Neuronal stem cell (in vitro differentiated cells): ENCODE measurements at regions not wholly inside any gene's neighbourhood (a gene's known extent, or its start where the extent isn't known, plus 50 kb on each side); places are given as distances from the start of the nearest gene placed in this dataset.

Experiments used
- DNase-seq: peaks from one replicate; pipeline ENCODE4 v3.0.0-alpha.2; 2013; ENCODE audit warnings: low spot score
- H2AFZ ChIP-seq: one replicate; pipeline ENCODE4 v1.6.1; 2013; ENCODE audit warnings: mild to moderate bottlenecking, low read length, inconsistent platforms
- H2AK5ac ChIP-seq: 2 replicates; pipeline ENCODE4 v1.6.1; 2013; ENCODE audit warnings: low read depth, mild to moderate bottlenecking, inconsistent platforms, low read length, moderate library complexity, mixed read lengths
- H2BK120ac ChIP-seq: 2 replicates; pipeline ENCODE4 v1.6.1; 2013; ENCODE audit warnings: low read depth, mild to moderate bottlenecking, inconsistent platforms, low read length, moderate library complexity, mixed read lengths
- H2BK12ac ChIP-seq: one replicate; pipeline ENCODE4 v1.6.1; 2013; ENCODE audit warnings: low read length, inconsistent platforms
- H2BK15ac ChIP-seq: 2 replicates; pipeline ENCODE4 v1.6.1; 2013; ENCODE audit warnings: mild to moderate bottlenecking, low read length, inconsistent platforms, mixed read lengths
- H2BK5ac ChIP-seq: one replicate; pipeline ENCODE4 v1.6.1; 2013; ENCODE audit warnings: inconsistent platforms, mild to moderate bottlenecking, low read length, moderate library complexity
- H3K14ac ChIP-seq: one replicate; pipeline ENCODE4 v1.6.1; 2013; ENCODE audit warnings: low read length, inconsistent platforms
- H3K18ac ChIP-seq: 2 replicates; pipeline ENCODE4 v1.6.1; 2013; ENCODE audit warnings: low read length, inconsistent platforms
- H3K23ac ChIP-seq: 2 replicates; pipeline ENCODE4 v1.6.1; 2013; ENCODE audit warnings: low read depth, mild to moderate bottlenecking, mixed read lengths, low read length, inconsistent platforms; ENCODE audit not compliant: poor library complexity
- H3K27ac ChIP-seq: replicated peaks from 3 replicates; pipeline ENCODE4 v1.5.1; 2013; ENCODE audit warnings: low read length, inconsistent platforms
- H3K27me3 ChIP-seq, 3 experiments: 2 replicates each; pipeline ENCODE4 v1.6.1; 2013; ENCODE audit warnings: low read length in 3 of 3, mild to moderate bottlenecking in 2 of 3, inconsistent platforms in 1 of 3, low read depth in 1 of 3, mixed read lengths in 1 of 3, moderate library complexity in 1 of 3; ENCODE audit not compliant: control insufficient read depth in 3 of 3, insufficient read depth in 3 of 3
- H3K36me3 ChIP-seq, 2 donors: replicated peaks in 1 of 2; 2 replicates each; pipeline ENCODE4 v1.6.1; 2013; ENCODE audit warnings: low read length in 2 of 2; ENCODE audit not compliant: control insufficient read depth in 2 of 2, insufficient read depth in 2 of 2
- H3K4ac ChIP-seq: 2 replicates; pipeline ENCODE4 v1.6.1; 2013; ENCODE audit warnings: inconsistent platforms, mild to moderate bottlenecking, low read length, moderate library complexity
- H3K4me1 ChIP-seq, 2 donors: 1 replicate in 1 of 2; 2 replicates in 1 of 2; pipeline ENCODE4 v1.6.1; 2013; ENCODE audit warnings: low read length in 2 of 2, low read depth in 1 of 2; ENCODE audit not compliant: control insufficient read depth in 2 of 2, insufficient read depth in 1 of 2
- H3K4me2 ChIP-seq: one replicate; pipeline ENCODE4 v1.6.1; 2013; ENCODE audit warnings: mild to moderate bottlenecking, low read length, inconsistent platforms; ENCODE audit not compliant: insufficient read depth, poor library complexity, severe bottlenecking
- H3K4me3 ChIP-seq, 2 donors: 2 replicates each; pipeline ENCODE4 v1.5.1; 2013; ENCODE audit warnings: low read length in 2 of 2, mild to moderate bottlenecking in 2 of 2, inconsistent platforms in 1 of 2, moderate library complexity in 1 of 2
- H3K79me1 ChIP-seq: one replicate; pipeline ENCODE4 v1.6.1; 2013; ENCODE audit warnings: low read depth, mild to moderate bottlenecking, inconsistent platforms, low read length, moderate library complexity
- H3K9ac ChIP-seq: one replicate; pipeline ENCODE4 v1.6.1; 2013; ENCODE audit warnings: mild to moderate bottlenecking, low read depth, low read length, inconsistent platforms; ENCODE audit not compliant: poor library complexity
- H3K9me3 ChIP-seq, 2 donors: replicated peaks in 1 of 2; 2 replicates each; pipeline versions ENCODE3 to v1.6.1; 2013; ENCODE audit warnings: low read length in 2 of 2, mild to moderate bottlenecking in 2 of 2, inconsistent platforms in 1 of 2, low read depth in 1 of 2, mixed read lengths in 1 of 2, moderate library complexity in 1 of 2; ENCODE audit not compliant: control insufficient read depth in 2 of 2, insufficient read depth in 1 of 2
- H4K8ac ChIP-seq: one replicate; pipeline ENCODE4 v1.6.1; 2013; ENCODE audit warnings: low read depth, mild to moderate bottlenecking, inconsistent platforms, low read length, moderate library complexity
- H4K91ac ChIP-seq: one replicate; pipeline ENCODE4 v1.6.1; 2013; ENCODE audit warnings: low read length, low read depth, mild to moderate bottlenecking, inconsistent platforms; ENCODE audit not compliant: poor library complexity
- WGBS, 2 donors: extraction: QIAGEN DNeasy Blood & Tissue Kit; methylation state at CpG; one replicate each; pipeline ENCODE4 v1.1.7; 2013; ENCODE audit warnings: missing lambda C conversion rate in 2 of 2, mixed read lengths in 1 of 2; ENCODE audit not compliant: insufficient read length in 2 of 2, insufficient replicate concordance in 1 of 2; ENCODE audit errors: extremely low coverage in 2 of 2; 5-methylcytosine and 5-hydroxymethylcytosine counted together

DNA sequence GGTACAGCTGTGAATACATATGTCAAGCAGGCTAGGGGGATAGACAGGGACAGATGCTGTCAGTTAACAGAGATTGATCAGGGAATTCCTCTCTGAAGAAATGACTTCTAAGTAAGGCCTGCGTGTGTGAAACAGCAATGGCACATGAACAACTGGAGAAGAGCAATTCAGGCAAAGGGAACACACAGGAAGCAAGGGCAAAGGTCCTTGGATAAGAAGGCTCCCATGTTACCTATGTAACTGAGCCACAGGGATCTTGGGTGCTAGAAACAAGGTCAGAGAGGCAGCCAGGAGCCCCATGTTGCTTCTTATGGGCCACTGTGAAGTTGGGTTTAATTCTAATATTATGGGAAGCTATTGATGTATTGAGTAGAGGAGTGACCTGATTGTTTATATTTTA is 373.7 kb upstream of the ACVR2A start:
- Histone ChIP-seq H4K91ac (no peak overlapping the region), H3K27ac (no peak overlapping the region), H3K4me2 (no peak overlapping the region), H3K4me3 (no peak overlapping the region), H3K14ac (no peak overlapping the region), H2BK5ac (no peak overlapping the region), H3K9ac (no peak overlapping the region), H3K4me1 (peaks cover 11 to 12% of the 10 kb centered on the region in 2 donors), H4K8ac (no peak overlapping the region), H3K27me3 (no peaks in the 10 kb centered on the region), H3K18ac (no peak overlapping the region), H2BK120ac (no peak overlapping the region), H3K9me3 (no peaks in the 10 kb centered on the region), H2BK12ac (no peak overlapping the region), H2AFZ (no peak overlapping the region), H2AK5ac (no peak overlapping the region), H2BK15ac (no peak overlapping the region), H3K4ac (no peak overlapping the region), H3K79me1 (no peaks in the 10 kb centered on the region), H3K36me3 (no peaks in the 10 kb centered on the region), H3K23ac (no peak overlapping the region)
- WGBS, 2 donors: no CpG with 5 or more reads among the region's 1 CpG
- no peak for DNase-seq

DNA sequence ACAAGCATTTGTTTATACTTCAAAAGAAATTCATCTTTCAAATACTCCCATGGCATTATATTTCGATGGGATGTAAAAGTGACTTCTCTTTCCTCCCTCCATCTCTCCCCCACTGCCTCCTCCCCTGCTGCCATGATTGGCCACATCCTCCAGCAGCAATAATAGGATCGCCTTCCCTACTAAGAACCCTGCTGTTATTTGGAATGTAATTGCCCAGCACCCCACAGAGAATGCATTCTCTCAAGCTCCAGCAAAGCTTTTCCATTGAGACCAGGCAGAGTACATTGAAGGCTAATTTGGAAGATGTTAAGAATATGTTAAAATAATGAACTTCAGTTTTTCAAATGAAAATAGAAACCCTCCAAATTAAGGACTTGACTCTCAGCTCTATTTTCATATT is 375.4 kb upstream of the ACVR2A start:
- no peak overlapping the region for H2AFZ ChIP-seq
- no peak overlapping the region for H2BK12ac ChIP-seq
- no peak overlapping the region for H4K91ac ChIP-seq
- no peak overlapping the region for H2BK5ac ChIP-seq
- H3K36me3 ChIP-seq: no peaks in the 10 kb centered on the region
- H3K27me3 ChIP-seq: no peaks in the 10 kb centered on the region
- no peak overlapping the region for H2BK15ac ChIP-seq
- no peak overlapping the region for H3K9ac ChIP-seq
- peaks cover 11 to 12% of the 10 kb centered on the region in 2 donors for H3K4me1 ChIP-seq
- H3K79me1 ChIP-seq: no peaks in the 10 kb centered on the region
- no peak overlapping the region for H3K4me3 ChIP-seq
- peak overlapping the region; percentile 52 for H3K27ac ChIP-seq
- peak; percentile 70 for DNase-seq
- H4K8ac ChIP-seq: no peak overlapping the region
- no peak overlapping the region for H2BK120ac ChIP-seq
- H3K14ac ChIP-seq: no peak overlapping the region
- H3K9me3 ChIP-seq: no peaks in the 10 kb centered on the region
- WGBS, 2 donors: no CpG with 5 or more reads among the region's 2 CpGs
- no peak overlapping the region for H3K23ac ChIP-seq
- H3K4me2 ChIP-seq: no peak overlapping the region
- H2AK5ac ChIP-seq: no peak overlapping the region
- H3K4ac ChIP-seq: no peak overlapping the region
- H3K18ac ChIP-seq: no peak overlapping the region

GRCh38 chr2:147468963-147469362 is 375.9 kb upstream of the ACVR2A start:
- Histone ChIP-seq H3K4me3 (no peak overlapping the region), H3K9me3 (no peaks in the 10 kb centered on the region), H3K18ac (no peak overlapping the region), H2BK12ac (no peak overlapping the region), H3K4me2 (peak overlapping the region; percentile 41), H4K8ac (no peak overlapping the region), H3K36me3 (no peaks in the 10 kb centered on the region), H2AK5ac (no peak overlapping the region), H3K79me1 (no peaks in the 10 kb centered on the region), H3K4me1 (peaks cover 11 to 12% of the 10 kb centered on the region in 2 donors), H2BK15ac (no peak overlapping the region), H4K91ac (no peak overlapping the region), H3K27me3 (no peaks in the 10 kb centered on the region), H3K9ac (no peak overlapping the region), H3K4ac (no peak overlapping the region), H2AFZ (no peak overlapping the region), H2BK5ac (no peak overlapping the region), H3K23ac (no peak overlapping the region), H3K14ac (no peak overlapping the region), H2BK120ac (no peak overlapping the region), H3K27ac (no peak overlapping the region)
- DNase-seq: no peak
- WGBS, 2 donors: no CpG with 5 or more reads among the region's 5 CpGs

DNA sequence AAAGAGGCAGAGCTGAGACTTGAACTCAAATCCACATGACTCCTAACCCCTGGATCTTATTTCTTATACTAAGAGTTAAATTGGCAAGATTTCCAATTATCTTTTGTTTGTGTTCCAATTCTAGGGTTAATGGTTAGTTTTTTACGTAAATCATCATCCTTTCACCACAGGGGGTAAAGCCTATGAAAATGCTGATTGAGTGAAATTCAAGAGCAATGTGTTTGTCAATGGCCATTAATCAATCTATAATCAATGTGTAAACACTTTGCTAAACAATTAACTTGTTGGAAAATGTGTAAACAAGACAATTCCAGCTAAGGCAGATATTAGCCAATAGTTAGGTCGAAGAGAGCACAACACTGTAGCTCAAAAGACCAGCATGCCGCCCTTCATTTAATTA is 376.5 kb upstream of the ACVR2A start:
- no peak overlapping the region for H2BK5ac ChIP-seq
- no peaks in the 10 kb centered on the region for H3K36me3 ChIP-seq
- no peak overlapping the region for H3K27ac ChIP-seq
- H3K9me3 ChIP-seq: no peaks in the 10 kb centered on the region
- no peak overlapping the region for H3K18ac ChIP-seq
- H3K4me3 ChIP-seq: no peak overlapping the region
- H3K4me2 ChIP-seq: no peak overlapping the region
- peaks cover 11 to 12% of the 10 kb centered on the region in 2 donors for H3K4me1 ChIP-seq
- no peaks in the 10 kb centered on the region for H3K79me1 ChIP-seq
- DNase-seq: no peak
- H2AK5ac ChIP-seq: no peak overlapping the region
- no peaks in the 10 kb centered on the region for H3K27me3 ChIP-seq
- no peak overlapping the region for H2BK15ac ChIP-seq
- H2AFZ ChIP-seq: no peak overlapping the region
- WGBS, 2 donors: no CpG with 5 or more reads among the region's 3 CpGs
- H3K9ac ChIP-seq: no peak overlapping the region
- no peak overlapping the region for H2BK12ac ChIP-seq
- H3K14ac ChIP-seq: no peak overlapping the region
- no peak overlapping the region for H4K8ac ChIP-seq
- H4K91ac ChIP-seq: no peak overlapping the region
- no peak overlapping the region for H2BK120ac ChIP-seq
- no peak overlapping the region for H3K23ac ChIP-seq
- H3K4ac ChIP-seq: no peak overlapping the region
